H54 (cell line): ENCODE measurements at regions not wholly inside any gene's neighbourhood (a gene's known extent, or its start where the extent isn't known, plus 50 kb on each side); places are given as distances from the start of the nearest gene placed in this dataset.
"Not testable (repeated sequence)": the region's sequence is repeated elsewhere in the genome, so short reads cannot be mapped to it uniquely, and the experiment has no call there.

ENCODE experiments used
- DNase-seq: peaks from one replicate; pipeline ENCODE4 v3.0.0; 2011; ENCODE audit warnings: low spot score, mixed read lengths; ENCODE audit not compliant: insufficient read length
- FAIRE-seq: peaks from 3 replicates; lab custom pipeline; 2011; peaks lifted over from hg19 to GRCh38; lab: Jason Lieb, UNC
- POLR2A ChIP-seq: IDR thresholded peaks from 2 replicates; pipeline ENCODE4 v1.6.1; 2011; ENCODE audit warnings: low read depth, mild to moderate bottlenecking, low read length

DNA sequence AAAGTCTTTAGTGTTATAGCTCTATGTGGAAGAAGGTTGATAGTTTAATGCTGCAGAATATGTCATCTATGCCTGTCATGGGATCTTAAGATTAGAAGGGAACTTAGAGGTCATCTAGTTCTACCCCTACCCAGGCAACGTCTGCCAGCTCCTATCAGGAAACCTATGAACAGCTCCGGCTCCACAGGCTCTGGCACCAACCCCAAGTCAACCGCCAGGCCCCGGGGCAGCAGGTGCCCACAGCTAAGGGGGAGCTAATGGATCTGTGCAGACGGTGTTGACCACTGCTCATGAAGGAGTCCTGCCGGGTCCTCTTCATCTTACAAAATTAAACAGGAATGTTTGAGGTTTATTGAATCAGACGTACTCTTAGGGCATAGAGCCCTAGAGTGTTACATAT lies 440.8 kb upstream of the KLHL29 start:
- TF ChIP-seq POLR2A = no peak
- no peak for DNase-seq
- FAIRE-seq = no peak

- no peak for FAIRE-seq
- DNase-seq = no peak
- TF ChIP-seq POLR2A = no peak
Observed at GRCh38 chr2:22946553-22946952, 438.4 kb upstream of the KLHL29 start.

- FAIRE-seq (no peak), DNase-seq (no peak)
- TF ChIP-seq POLR2A = no peak
Observed at GRCh38 chr2:22947741-22948140, 437.2 kb upstream of the KLHL29 start.

GRCh38 chr2:22950431-22950830 lies 434.5 kb upstream of the KLHL29 start:
- no peak for DNase-seq
- no peak for FAIRE-seq
- no peak for TF ChIP-seq POLR2A

DNA sequence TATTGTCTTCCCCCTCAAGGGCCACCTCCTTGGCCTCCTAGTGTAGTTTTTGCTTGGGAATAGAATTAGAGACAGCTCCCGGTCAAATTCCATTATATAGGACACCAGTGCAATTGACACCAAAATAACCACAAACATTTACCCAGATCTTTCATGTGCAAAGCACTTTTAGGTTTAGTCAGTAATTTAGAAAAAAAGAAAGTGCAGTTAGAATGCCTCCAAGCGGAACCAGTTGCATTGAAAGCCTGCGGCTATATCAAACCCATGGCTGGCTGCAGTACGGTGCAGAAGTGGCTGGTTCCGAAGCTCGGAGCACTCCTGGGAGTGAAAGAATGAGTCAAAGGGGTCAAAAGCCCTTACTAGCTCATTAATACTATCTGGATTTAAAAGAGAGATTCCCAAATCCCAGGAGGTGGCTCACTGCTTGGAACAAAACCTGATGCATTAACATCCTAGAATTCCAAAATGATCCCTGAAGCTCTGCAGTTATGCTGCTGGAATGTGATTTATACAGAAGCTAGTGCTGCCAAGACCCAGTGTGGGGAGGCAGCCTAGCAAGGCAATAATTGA lies 432.2 kb upstream of the KLHL29 start:
- DNase-seq = no peak
- no peak for TF ChIP-seq POLR2A
- FAIRE-seq = no peak

DNA sequence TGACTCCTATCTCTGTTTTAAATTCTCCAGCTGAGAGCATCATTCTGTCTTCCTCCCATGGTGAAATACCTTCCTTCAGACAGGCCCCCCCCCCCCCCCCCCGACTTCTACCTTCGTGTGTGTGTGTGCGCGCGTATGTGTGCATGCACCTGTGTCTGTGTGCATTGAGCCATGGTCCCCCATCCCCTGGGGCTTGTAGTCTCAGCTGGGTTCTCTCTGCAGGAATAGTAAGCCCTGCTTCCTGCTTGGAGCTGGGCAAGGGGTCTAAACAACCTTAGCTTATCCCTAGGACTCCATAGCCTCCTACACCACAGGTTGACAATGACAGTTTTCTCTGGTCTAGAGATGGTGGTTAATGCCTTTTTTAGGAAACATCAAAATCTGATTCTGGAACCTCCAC lies 427.5 kb upstream of the KLHL29 start:
- no peak for DNase-seq
- TF ChIP-seq POLR2A = no peak
- FAIRE-seq = no peak

DNA sequence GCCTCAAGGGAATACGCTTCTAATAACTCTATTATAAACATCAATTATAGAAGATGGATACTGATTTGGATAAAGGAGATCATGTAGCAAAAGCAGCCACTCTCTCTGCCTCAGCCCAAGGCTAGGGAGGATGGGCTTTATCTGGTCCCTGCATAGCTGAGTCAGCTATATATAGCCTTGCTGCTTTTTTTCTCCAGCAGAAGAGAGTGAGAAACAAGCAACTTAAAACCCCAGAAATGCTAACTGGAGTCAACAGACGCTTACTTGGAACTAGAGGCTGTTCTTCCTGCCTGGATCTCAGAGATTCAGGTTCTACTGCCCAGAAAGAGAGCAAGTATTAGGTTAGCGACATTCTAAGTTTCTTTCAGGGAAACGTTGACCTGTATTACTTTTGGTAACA lies 426.7 kb upstream of the KLHL29 start:
- no peak for TF ChIP-seq POLR2A
- DNase-seq (no peak), FAIRE-seq (no peak)

GRCh38 chr2:22967756-22968155 lies 417.2 kb upstream of the KLHL29 start:
- FAIRE-seq (no peak), DNase-seq (no peak)
- no peak for TF ChIP-seq POLR2A

DNA sequence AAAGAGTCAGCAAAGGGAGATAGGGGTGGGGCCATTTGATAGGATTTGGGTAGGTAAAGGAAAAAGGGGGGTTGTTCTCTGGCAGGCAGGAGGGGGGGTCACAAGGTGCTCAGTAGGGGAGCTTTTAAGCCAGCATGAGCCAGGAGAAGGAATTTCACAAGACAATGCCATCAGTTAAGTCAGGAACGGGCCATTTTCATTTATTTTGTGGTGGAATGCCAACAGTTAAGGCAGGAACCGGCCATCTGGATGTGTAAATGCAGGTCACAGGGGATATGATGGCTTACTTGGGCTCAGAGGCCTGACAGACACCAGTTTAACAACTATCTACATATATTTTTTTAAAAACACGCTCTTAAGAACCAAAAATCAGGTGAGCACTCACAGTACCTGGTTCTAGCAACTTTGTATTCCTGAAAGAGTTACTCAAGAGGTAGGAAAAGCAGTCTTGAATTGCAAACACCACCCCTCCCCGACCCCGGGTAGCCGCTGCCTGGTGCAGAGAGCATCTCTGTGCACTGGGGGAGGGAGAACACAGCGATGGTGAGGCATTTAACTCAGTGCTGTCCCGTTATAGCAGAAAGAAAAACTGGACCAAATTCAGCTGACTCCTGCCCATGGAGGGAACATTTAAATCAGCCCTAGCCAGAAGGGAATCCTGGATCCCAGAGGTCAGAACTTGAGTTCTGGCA lies 414.5 kb upstream of the KLHL29 start:
- DNase-seq = no peak
- no peak for TF ChIP-seq POLR2A
- no peak for FAIRE-seq

DNA sequence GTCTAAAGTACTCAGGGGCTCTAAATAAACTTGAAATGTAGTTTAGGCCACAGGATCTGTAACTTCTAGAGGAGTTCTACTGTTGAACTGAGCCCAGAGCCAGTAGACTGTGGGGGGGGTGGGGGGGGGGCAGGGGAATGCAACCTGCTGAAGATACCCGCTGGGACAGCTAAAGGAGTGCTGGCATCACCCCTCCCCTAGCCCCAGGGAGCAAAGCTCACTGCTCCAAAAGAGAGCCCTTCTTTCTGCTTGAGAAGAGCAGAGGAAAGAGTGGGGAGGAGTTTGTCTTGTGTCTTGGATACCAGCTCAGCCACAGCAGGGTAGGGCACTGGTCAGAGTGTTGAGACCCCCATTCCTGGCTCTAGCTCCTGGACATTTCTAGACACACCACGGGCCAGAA lies 414.0 kb upstream of the KLHL29 start:
- TF ChIP-seq POLR2A = no peak

DNA sequence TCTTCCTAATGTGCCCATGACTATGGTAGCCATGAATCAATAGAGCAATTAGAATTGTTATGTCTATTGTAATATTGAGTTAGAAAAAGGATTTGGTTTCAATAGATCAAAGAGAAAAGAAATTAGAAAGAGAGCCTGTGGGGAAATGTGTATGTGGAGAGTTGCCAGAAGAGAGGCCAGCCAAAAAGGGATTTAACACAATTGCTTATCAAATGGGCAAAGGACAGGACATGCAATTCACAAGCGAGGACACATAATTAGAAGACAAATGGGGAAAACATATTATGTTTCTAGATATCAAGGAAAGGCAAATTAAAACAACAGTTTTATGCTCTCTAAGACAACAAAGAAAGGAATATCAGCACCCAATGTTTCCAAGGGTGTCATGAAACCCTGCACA lies 403.2 kb upstream of the KLHL29 start:
- TF ChIP-seq POLR2A = no peak
- FAIRE-seq (no peak), DNase-seq (no peak)

More for the DNA sequence above, 414.0 kb upstream of the KLHL29 start:
- FAIRE-seq = no peak
- no peak for DNase-seq

DNA sequence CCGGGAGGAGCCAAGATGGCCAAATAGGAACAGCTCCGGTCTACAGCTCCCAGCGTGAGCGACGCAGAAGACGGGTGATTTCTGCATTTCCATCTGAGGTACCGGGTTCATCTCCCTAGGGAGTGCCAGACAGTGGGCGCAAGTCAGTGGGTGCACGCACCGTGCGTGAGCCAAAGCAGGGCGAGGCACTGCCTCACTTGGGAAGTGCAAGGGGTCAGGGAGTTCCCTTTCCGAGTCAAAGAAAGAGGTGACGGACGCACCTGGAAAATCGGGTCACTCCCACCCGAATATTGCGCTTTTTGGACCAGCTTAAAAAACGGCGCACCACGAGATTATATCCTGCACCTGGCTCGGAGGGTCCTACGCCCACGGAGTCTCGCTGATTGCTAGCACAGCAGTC lies 400.8 kb upstream of the KLHL29 start:
- not testable (repeated sequence) for DNase-seq, FAIRE-seq

- TF ChIP-seq POLR2A = no peak
- DNase-seq (no peak), FAIRE-seq (no peak)
Observed at GRCh38 chr2:22990246-22990645, 394.7 kb upstream of the KLHL29 start.

DNA sequence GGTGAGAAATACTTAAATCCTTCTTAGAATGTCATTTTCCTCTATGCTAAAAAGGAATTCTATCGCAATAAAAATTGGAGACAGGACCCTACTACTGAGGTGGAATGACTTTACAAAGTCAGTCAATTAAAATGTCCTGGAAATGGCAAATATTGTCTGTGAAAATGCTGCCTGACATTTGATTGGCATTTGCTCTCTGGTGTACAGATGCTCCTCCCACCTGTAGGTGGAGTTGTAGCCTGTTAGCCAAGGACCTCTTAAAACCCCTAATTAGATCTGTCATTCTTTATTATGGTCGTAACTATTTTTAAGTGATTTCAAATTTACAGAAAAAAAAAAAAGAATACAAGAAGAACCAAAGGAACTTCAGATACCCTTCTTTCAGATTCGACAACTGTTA lies 393.1 kb upstream of the KLHL29 start:
- FAIRE-seq = no peak
- DNase-seq = no peak
- no peak for TF ChIP-seq POLR2A

DNA sequence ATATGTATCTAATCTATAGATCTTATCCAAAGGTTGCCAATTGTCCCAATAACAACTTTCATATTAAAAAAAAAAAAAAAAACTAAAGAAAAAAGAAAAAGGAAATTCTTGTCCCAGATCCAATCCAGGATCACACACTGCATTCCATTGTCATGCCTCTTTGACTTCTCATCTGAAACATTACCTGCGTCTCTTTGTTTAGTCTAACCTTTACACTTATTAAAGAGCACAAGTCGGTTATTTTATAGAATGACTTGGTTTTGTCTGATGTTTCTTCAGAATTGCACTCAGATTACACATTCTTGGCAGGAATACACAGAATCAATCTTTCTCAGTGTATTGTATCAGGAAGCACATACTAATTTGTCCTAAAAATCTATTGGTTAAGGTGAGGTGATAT lies 392.5 kb upstream of the KLHL29 start:
- FAIRE-seq = no peak
- DNase-seq = no peak
- TF ChIP-seq POLR2A = no peak

DNA sequence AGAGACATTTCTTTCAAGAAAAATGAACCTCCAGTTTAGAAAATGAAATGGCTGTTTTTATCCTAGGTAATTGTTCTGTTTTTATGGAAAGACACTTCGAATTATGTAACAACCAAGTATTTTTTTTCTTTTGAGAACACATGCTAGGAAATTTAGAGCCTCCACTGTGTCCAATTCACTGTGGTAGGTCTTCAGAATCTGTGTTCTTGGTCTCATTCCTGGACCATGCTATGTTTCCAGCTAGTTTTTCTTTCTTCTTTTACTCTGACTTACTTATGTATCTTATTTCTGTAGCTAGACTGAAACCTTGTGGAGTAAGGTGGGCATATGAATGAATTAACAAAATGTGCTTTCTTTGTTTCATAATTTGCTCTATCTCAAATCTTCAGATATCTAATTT lies 391.7 kb upstream of the KLHL29 start:
- FAIRE-seq (no peak), DNase-seq (no peak)
- no peak for TF ChIP-seq POLR2A
